HG03469 (cell line): ENCODE measurements at regions not wholly inside any gene's neighbourhood (a gene's known extent, or its start where the extent isn't known, plus 50 kb on each side); places are given as distances from the start of the nearest gene placed in this dataset.

Experiments
- ATAC-seq: cut with Tn5 transposase; IDR thresholded peaks from one replicate; pipeline ENCODE4 v1.9.1; 2021; ENCODE audit warnings: mild to moderate bottlenecking, moderate library complexity, moderate number of reproducible peaks; ENCODE audit not compliant: unreplicated experiment

DNA sequence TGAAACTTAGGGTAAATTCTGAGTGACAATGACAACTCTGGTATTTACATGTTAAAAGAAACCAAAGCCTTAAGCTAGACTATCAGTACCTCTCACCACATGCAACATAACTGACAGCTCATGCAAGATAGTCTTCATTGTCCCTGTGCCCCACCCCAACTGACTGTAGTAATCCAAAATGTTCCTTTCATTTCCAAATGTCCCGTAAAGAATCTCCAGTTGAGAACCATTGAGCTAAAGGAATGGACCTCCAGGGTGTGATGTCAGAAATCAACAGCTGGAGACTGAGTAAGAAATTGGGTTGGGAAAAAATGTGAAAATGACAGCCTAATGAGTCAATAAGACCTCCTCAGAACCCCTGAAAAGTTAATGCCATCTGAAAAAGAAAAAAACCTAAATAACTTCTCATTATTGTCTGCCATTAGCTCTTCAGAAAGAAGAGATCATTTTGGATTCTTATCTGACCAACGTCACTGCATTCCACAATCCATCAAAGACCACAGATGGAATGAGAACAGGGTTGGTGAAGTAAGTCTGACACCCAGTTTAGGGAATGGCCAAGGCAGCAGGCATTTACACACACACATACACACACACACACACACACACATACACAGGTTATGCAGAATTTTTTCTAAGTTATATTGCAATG, 51.7 kb upstream of the ACVR2A start:
- no peak for ATAC-seq

DNA sequence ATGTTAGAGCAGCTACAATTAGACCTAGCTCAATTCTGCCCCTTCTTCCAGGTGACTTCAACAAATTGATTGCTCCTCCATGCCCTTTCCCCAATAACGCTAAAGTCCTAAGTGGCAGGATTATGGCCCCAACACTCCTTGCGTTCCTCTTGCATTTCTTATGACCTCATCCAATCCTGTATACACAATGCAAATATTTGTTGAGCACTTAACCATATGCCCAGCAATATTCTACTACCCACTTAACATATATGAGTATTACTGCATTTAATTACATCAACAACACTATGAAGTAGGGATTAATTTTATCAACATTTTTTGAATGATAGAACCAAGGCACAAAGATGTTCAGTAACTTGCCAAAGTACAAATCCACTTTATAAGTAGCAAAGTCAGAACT, 54.2 kb upstream of the ACVR2A start:
- no peak for ATAC-seq

DNA sequence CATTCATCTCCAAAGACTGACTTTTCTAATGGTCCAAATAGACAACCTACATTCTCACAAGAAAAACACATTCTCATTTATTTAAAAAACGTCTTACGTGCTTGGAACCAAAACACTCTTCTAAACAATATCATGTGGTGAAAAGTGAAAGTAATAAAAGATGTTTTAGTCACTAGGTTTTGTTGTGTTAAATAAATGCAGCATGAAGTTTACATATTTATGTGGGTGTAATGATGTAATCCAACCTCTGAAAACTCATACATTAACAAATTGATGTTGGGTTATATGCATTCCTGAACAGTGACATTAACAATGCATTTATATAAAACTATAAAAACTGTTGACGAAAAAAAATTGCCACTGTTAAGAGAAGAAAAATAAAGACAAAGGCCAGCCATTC, 55.1 kb upstream of the ACVR2A start:
- no peak for ATAC-seq

DNA sequence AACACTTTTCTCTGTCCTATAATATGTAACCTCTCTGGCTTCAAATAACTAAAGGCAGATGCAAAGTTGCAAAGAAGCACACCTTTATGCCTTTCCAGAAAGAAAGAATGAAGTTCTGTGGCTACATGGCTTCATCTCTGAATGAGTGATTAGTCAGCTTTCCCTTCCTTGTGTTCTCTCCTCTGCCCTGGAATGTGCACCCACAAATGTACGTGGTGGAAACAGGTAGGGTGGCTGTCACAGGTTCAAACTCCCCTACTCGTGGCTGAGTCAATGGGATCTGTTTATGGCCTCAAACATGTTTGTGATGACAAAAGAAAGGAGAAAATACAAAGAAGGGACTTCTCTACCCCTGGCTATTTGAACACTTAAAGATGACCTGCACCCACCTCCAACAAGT, 55.5 kb upstream of the ACVR2A start:
- ATAC-seq: no peak

DNA sequence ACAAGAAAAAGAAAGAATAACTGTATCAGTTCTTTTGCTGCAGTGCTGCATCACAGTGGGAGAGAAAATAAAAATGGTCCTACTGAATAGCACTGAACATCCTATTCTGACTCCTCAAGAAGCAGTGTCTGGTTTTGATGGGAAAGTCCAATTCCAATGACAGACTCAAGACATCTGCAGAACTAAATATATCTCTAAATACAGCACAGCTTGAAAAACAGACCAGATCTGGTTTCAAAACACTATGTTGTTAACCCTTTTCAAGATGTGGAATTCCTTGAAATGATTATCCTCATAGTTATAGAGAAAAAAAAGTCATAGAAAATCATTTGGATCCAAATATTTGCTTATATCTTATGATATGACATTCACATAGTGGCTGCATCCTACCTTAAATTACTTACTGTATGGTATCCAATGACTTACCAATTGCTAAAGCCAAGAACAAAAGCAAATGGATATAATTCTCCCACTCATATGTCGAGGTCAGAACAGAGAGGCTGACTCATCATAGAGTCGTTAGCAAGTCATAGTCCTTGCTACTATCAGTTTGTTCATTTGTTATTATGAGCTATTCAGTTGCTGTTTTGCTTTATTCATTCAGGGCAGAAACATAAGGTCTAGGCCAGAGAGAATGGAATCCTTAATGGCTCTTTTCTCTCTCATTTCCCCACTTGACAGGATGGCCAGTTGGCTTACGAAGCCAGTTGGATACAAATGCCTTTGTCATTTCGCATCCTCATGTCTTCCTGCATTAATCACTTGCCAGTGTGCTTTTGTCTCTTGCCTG, 62.5 kb upstream of the ACVR2A start:
- ATAC-seq: no peak

DNA sequence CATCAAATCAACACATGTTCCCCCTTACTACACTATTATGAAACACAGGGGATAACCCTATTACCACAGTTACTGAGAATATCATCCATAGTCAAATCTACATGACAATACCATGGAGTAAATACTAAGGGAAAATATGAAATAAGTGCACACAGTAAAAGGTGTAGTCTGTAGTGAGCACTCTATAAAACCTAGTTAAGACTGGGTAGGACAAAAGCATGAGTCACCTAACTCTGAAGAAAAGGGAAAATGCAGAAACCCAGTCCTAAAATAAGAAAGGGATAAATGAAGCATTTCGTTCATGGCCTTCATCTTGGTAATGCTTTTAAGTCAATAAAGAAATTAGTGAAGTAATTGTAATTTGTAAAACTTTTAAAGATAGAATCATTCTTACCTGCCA, 65.4 kb upstream of the ACVR2A start:
- no peak for ATAC-seq

DNA sequence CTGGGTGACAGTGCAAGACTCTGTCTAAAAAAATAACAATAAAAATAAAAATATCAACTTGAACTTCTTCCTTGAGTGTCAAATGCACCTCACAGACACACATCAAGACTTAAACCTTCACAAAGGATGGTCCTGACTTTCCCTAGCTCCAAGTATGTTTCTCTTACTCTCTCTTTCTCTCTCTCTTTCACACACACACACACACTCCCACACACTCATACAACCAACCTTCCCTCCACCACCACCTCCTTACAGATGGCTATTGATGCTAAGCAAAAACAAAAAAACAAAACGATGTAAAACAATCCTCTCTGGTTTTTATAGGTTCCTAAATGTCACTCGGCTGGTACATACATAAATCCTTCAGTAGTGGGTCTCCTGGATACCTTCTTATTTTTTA, 67.4 kb upstream of the ACVR2A start:
- no peak for ATAC-seq

DNA sequence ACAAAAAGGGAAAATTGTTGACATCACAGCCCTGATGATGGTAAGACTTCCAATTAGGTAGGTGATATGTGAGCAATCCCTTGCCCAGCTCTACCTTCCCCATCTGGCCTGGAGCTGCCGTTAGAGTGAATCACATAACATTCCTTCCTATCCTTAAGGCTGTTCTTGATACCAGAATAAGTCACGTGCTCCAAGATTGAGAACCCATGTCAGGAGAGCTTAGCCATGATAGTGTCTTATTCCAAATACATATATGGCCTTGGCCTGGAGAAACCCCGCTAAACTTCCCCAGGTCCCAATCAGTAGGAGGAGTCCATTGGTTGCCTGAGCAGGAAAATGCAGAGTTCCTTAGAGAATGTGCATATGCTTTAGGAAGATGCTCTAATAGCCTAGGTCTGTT, 70.0 kb upstream of the ACVR2A start:
- no peak for ATAC-seq

DNA sequence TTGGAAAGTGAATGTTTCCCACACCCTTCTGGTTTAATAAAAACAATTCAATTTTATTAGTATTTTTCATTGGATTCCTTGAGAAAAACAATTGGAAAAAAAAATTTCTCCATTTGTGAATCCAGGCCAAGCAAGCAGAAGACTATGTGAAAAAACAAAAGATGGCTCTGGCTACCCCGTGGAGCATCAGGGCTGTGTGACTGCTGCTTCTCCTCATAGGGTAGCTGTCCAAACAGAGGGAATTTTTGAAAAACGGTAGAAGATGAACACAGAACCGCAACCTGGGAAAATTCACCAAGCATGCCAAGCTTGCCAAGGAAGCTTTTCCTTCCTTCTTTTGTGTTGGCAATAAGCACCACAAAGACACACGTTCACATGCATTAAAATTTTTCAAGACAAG, 71.3 kb upstream of the ACVR2A start:
- ATAC-seq: no peak

DNA sequence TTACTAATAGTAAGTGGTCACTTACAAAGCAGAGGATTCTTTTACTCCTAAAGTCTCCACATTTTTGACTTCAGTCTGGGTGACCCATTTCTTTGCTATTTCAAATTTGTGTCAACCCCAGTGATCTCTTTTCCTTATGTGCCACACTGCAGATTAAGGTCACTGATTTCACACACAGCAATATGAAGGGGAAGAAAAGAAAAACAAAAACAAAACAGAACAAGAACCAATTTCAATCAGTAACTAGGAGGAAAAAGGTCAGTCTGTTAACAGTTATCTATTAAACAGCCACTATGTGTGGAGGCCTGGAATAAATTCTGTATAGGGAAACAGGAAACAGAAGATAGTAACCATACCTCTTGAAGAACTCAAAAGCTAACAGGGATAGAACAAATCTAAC, 72.0 kb upstream of the ACVR2A start:
- no peak for ATAC-seq

DNA sequence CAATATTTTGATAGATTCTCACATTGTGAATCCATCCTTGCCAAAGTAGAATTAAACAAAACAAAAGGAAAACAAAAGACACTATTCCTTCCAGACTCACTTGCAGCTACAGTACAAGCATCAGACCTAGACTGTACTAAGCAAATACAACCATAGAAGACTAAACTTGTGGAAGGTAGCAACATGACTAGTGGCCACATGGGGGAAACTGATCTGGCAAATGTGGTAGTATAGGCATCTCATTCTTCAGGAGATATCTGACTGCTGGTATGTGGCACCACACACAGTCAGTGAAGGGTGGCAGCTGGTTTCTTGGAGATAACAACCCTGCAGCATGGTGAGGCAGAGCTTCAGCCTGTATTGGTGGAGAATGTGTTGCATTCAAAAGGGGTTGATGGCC, 81.0 kb upstream of the ACVR2A start:
- no peak for ATAC-seq

DNA sequence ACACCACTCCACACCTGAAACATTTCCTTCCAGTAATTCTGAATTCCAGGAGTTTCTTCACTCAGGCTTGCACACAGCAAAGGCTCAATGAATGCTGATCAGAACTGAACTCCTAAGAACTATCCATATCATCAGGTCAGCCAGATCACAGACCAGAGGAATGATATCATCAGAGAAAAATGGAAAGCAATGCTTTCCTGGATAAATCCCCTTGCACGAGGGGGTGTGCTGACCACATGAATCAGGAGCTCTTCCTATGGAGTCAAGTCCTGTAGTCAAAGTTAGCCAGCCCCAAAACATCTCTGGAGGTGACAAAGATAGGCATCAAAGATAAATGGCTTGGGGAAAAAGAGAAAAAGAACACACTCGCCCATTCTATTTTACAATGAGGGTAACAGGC, 83.8 kb upstream of the ACVR2A start:
- no peak for ATAC-seq

DNA sequence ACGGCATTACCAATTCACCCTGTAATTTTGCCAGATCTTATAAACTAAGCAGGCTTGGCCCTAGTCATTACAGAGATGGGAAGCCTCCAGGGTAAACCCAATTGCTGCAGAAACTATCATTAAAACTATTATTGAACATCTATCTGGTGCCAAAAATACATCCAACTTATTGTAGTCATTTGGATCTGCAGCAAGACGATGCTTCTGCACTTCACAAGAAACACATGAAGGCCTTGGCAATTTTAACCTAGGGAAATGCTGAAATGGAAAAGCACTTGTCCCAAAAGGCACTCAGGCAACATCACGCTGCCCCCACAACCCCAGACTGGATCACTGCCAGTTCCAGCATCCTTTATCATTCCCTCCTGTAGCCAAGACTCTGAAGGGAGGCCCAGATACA, 85.3 kb upstream of the ACVR2A start:
- no peak for ATAC-seq

DNA sequence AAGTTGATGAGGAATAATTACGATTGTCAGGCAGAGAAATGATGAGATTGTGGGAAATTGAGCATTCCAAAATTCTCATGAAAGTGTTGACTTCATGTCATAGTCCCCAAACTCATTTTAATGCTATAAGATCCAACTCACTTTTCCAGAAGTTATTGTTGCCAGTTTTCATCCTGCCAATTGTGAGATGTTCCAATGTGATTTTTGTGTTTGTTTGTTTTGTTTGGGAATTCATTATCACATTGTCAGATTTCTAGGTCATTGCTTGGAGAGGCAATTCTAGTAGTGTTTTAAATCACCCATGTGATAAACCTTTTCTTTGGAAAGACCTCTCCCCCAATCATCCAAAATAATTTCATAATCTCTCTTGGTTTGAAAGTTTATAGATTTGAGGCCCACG, 86.0 kb upstream of the ACVR2A start:
- no peak for ATAC-seq

DNA sequence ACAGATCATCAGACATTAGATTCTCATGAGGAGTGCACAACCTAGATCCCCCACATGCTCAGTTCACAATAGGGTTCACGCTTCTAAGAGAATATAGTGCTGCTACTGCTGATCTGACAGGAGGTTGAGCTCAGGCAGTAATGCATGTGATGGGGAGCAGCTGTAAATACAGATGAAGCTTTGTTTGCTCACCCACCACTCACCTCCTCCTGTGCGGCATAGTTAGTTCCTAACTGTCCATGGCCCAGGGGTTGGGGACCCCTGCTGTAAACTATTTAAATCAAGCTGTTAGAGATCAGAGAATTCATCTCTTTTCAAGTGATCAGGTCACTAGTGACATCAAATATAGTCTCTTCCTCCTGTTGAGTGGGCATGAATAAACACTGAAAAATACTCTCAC, 88.8 kb upstream of the ACVR2A start:
- ATAC-seq: no peak

DNA sequence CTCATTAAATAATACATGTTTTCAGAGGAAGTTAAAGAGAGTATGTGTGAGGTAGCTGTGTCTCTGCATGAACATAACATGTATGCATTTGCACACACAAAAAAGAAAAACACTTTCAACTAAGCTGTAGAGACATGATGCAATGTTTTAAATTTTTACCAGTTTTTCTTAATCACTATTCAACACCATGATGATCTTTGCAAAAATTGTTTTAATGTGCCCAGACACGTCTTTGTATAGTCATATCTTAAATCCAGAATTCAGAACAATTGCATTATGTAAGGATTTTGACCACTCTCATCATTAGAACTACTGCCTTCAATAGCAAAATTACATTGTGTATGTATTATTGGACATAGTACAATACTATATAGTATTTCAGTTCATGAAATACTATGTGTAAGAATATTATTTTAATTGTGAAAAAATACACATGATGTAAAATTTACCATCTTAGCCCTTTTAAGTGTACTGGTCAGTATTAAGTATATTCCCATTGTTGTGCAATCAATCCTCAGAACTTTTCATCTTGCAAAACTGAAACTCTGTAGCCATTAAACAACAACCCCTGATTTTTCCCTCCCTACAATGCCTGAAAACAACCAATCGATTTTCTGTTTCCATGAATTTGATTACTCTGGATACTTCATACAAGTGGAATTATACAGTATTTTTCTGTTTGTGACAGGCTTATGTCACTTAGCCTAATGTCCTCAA, 104.5 kb upstream of the ACVR2A start:
- ATAC-seq: no peak

DNA sequence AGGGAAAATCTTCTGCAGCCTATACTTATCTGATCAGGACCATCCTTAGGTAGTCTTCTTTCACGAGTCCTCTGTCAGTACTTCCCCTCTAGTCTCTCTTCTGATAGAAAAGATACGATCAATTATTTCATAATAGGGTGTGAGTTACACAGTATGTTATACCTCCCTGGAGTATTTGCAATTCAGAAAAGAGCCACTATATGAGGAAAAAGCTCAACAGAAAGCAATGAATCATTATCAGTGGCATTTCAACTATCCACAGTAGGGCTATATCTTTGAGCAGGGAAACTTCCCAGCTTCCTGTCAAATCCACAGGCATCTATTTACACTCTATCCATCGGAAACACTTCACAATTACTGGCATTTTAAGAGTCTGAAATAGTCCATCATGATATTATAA, 105.3 kb upstream of the ACVR2A start:
- ATAC-seq: no peak

DNA sequence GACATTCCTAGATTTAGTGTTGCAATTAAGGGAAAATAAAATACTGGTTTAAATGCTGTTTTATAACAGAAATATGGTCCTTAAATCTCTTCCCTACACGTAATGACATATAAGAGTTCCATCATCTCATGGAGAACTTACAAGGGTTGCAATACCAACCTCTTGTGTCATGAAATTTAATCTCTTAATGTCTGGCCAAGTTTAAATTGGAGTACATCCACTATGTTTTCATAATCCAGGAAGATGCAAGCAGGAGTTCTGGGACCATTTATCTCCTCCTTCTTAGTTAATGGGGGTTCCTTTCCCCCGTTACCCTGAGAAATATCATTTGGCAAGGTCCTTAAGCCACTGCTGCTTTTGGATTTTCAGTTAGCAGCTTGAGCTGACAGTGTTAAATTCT, 126.0 kb upstream of the ACVR2A start:
- ATAC-seq: no peak

DNA sequence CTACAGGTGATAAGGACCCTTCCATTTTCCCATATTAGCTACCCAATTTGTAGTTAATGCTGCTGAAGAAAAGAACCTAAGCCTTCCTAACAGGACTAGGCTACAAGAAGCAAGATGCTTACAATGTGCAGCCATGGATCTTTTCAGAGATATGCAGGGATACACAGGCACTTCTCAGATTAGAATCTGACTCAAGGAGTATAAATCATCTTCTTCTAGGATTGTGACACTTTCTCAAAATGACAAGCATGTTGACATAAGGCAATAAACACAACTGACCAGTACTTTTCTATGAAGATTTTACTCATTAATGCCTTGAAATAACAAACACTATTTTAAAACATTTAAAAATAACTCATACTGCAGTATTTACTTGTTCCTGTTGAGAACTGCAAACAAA, 127.9 kb upstream of the ACVR2A start:
- ATAC-seq: no peak

DNA sequence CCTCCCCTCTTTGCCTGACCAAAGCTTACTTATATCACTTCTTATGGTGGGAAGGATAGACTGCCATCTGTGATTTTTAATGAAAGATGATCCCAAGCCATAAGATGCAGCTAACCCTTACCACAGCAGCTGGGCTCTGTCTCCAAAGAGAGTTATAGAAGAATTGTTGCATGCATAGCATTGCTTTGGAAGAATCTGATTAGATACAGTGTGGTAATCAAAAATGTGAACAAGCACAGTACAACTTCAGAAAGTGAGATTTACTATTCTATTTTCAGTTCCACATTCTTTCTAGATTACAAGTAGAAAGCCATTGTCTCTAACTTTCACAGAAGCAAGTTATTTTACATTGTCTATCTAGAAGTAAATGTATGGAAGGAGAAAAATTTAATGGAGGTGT, 129.0 kb upstream of the ACVR2A start:
- peak; percentile 72 for ATAC-seq

DNA sequence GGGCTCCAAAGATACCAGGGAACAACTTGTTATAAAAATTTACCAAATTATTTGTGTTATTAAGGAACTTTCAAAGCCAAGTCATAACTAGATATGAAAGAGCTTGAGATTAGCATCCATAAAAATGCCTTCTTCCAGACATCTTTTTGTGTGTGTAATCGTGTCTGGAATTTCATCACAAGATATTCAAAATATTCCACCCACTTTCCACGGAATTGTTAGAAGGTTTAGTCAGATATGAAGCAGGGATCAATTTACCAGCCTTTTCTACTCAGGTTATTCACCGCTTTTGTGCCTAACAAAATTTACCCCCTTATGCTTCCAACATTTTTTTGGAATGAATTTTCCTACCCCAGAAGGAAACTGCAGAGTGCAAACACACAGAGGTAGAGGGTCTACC, 130.2 kb upstream of the ACVR2A start:
- no peak for ATAC-seq

DNA sequence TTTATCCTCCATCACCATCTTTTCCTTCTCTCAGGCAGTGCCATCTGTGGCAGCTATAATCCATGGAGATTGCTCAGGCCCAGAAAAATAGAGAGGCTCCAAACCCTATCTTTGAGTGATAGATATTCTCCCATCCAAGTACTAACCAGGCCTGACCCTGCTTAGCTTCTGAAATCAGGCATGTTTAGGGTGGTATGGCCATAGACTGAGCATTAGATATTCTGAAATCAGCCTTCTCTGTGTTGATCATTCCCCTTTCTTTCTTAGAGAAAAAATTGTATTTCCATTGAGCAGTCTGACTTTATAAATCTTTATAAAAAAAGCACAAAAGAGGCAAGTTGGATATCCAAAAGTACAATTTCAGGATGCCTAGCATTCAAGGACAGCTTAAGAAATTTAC, 131.5 kb upstream of the ACVR2A start:
- ATAC-seq: no peak
